Stimulated activated CD8-positive, alpha-beta memory T cell treated with anti-CD3 and anti-CD28 coated beads, Interleukin-4, amount 100 ng/mL, for 48 hours (primary cell): ENCODE measurements at regions not wholly inside any gene's neighbourhood (a gene's known extent, or its start where the extent isn't known, plus 50 kb on each side); places are given as distances from the start of the nearest gene placed in this dataset.

ENCODE experiments used
- DNase-seq: peaks from one replicate; pipeline ENCODE4 v3.0.0-alpha.2; 2020

DNA sequence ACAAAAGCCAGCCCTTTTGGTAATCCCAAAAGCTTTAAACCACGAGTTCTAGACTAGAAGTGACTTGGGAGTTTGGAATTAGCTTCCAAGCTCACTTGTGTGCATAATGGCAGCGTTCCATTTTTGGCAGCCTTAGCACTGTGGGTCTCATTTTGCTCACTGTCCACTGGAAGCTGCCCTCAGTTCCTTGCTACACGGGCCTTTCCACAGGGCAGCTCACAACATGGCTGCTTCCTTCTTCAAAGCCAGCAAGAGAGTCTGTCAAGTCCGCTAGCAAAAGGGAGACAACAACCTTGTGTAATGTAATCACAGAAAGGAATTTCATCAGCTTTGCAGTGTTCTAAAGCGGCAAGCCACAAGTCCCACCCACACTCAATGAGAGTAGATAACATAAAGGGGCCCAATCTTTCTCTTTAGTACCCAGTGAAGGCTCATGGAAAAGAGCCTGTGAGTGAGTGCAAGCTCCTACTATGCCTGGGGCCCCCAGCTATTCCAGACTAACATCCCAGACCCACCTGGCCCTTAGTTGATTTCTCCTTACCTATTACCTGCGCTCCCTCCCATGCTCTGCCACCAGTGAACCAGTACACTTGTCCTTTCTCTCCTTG lies 168.5 kb upstream of the FOXN2 start:
- no peak for DNase-seq

DNA sequence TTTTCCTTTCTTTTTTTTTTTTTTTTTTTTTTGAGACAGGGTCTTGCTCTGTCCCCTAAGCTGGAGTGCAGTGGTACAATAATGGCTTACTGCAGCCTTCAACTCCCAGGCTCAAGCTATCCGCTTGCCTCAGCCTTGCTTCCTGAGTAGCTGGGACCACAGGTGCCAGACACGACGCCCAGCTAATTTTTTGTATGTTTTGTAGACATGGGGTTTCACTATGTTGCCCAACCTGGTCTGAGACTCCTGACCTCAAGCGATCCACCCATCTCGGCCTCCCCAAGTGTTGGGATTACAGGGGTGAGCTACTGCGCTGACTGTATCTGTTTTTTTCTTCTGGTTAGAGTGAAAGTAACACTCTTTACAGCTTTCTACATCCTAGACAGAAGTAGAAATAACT lies 167.9 kb upstream of the FOXN2 start:
- no peak for DNase-seq

DNA sequence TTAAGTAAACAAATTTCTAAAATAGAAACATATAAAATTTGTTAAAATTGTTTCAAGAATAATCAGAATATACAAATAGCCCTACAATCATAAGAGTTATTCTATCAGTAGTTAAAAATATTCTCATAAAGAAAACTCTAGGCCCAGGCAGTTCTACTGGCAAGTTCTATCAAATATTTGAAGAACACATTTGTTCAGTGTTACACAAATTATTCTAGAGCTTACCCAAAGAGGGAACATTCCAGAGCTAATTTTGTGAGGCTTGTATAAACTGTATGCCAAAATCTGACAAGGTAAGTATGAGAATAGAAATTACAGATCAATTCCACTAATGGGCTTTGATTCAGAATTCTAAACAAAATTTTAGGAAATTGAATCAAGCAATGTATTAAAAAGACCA lies 166.8 kb upstream of the FOXN2 start:
- no peak for DNase-seq

DNA sequence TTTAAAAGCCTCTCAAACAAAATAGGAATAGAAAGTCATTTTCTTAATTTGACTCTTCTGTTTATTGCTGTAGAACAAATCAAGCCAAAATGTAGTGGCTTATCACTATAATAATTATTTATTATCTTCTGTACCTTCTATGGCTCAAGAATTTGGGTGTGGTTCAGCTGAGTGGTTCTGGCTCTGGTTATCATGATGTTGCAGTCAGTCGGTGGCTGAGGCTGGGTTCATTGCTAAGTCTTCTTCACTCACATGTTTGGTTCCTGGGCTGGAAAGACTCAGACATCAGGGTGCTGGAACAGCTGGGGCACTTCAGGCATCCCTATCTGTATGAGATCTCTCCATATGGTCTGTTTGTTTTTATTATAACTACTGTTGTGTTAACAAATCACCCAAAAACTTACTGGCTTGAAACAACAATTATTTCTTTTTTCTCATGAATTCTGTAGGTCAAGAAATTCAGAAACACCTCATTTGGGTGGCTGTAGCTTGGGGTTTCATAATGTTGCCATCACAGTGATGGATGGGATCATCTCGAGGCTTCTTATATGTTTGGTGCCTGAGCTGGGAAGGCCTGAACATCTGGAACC lies 165.5 kb upstream of the FOXN2 start:
- no peak for DNase-seq

DNA sequence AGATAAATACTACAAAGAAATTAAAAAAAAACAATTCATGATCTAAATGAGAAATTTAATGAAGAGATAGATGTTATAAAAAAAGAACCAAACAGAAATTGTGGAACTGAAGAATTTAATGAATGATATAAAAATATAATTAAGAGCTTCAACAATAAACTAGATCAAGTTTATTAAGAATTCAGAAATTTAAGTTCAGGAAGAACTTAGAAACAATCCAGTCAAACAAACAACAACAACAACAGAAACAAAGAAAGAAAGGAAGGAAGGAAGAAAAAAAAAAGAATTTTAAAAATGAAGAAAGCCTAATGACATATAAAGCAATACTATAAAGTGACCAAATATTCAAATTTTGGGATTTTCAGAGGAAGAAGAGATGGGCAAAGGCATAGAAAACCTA lies 157.3 kb upstream of the FOXN2 start:
- DNase-seq = no peak

DNA sequence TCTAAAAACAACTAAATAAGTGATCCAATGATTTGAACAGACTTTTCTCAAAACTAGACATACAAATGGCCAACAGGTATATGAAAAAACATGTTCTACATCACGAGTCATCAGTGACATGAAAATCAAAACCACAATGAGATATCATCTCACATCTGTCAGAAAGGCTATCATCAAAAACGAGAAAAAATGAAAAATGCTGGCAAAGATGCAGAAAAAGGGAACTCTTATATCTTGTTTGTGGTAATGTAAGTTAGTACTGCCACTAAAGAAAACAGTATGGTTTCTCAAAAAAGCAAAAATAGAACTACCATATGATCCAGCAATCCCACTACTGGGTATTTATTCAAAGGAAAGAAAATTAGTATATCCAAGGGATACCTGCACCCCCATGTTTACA lies 152.9 kb upstream of the FOXN2 start:
- no peak for DNase-seq

DNA sequence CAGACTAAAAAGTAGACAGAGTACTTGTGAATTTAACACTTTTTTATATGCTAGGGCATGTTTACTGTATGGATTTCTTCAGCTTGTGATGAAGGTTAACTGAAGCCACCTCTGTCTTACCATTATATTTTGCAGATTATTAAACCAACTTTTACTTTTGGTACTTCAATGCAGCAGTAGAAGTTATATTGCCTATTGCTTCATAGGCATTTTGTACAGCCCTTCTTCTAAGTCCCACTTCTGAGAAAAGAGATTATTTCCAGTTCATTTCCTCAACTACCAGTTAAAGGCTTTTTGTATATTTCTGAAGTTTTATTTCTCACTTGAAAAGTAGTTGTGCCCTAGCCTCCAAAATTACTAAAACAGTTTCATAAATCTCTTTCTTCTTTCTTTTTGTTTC lies 151.7 kb upstream of the FOXN2 start:
- DNase-seq = no peak

DNA sequence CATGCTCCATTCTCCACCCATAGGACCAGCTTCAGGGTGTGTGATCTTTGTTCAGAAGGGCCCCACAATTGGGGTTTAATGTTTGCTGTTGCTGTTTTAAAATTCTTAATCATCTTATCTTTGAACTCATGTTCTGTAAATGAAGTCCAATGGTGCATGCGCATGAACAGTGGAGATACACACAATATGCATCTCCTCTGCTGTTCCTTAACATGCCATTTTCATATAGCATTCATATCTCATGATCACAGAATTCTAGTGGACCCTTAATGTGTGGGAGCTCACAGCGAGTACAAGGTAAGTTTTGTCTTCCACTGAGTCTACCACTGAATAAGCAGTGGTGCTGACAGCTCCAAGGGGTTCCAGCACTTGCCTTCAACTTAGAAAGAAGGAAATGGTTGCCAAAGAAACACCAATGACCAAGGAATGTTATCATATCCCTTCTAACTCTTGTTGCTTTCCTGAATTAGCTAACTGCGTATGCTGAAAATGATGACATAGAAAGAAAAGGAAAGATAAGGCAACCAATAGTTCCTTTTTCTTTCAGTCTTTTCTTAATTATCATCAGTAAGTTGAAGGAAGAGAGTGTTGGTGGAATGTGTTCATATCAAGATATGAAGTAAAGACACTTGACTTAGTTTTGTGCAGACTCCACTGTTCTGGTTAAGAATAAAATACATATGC lies 149.3 kb upstream of the FOXN2 start:
- no peak for DNase-seq

DNA sequence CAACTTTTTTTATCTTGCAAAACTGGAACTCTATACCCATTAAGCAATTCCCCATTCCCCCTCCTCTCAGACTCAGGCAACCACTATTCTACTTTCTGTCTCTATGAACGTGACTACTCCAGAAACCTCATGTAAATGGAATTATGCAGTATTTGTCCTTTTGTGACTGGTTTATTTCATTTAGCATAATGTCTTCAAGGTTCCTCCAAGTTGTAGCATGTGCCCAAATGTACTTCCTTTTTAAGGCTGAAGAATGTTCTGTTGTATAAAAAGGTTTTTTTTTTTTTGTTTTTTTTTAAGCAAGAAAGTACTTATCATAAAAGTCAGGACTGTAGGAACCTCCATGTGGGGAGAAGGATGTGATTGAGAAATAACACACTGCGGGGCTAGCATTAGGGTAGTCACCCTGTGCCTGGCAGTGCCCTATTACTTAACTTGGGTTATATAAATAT lies 145.3 kb upstream of the FOXN2 start:
- no peak for DNase-seq

DNA sequence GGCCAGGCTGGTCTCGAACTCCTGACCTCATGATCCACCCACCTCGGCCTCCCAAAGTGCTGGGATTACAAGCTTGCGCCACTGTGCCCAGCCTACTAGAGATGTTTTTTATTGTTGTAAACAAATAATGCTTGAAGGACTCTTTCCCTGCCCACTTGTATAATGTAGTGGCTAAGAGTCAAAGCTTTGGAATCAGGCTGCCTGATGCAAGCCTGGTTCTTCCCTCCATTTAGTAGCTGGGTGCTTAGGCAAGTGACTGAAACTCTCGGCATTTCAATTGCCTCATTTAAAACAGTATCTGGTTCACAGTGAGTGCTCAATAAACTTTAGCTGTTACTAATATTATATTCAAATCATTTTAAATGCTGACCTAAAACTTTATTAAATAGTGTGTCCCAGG lies 144.2 kb upstream of the FOXN2 start:
- no peak for DNase-seq

DNA sequence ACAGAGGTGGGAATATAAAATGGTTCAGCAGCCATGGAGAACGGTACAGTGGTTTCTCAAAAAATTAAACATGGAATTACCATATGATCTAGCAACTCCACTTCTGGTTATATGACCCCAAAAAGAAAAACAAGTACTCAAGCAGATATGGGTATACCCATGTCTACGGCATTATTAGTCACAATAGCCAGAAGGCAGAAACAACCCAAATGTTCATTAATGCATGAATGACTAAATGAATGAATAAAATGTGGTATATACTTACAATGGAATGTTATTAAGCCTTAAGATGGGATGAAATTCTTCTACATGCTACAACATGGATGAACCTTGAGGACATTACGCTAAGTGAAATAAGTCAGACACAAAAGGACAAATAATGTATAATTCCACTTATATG lies 141.3 kb upstream of the FOXN2 start:
- DNase-seq = no peak

DNA sequence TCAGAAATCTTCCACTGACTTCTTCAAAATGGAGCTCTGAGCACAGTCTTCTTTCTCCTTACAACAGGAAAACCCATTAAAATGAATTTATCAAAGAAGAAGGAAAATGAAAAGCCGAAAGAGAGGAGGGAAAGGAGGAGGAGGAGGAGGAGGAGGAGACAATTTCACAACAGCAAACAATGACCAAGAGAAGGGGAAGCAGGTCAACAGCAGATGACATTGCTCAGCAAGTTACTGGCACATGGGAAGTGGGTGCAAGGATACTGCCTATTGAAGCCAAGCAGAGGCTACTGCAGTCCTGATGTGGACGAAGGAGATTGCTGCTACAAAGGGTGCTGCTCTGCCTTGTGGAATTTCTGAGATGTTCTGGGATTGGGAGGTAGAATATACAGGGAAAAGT lies 140.0 kb upstream of the FOXN2 start:
- DNase-seq = no peak

DNA sequence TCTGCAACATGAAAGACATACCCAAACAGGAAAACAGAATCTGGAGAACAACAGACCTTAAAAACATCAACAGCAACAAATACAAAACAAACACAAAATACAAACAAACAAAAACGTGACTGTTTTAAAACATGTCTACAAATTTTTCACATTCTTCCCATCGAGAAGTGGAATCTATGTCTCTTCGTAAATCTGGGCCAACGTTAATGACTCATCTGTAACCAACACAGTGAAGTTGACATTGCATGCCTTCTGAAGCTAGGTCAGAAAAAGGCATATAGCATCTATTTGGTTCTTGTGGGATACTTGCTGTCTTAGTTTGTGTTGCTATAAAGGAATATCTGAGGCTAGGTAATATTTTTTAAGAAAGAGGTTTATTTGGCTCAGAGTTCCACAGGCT lies 139.2 kb upstream of the FOXN2 start:
- DNase-seq = no peak

DNA sequence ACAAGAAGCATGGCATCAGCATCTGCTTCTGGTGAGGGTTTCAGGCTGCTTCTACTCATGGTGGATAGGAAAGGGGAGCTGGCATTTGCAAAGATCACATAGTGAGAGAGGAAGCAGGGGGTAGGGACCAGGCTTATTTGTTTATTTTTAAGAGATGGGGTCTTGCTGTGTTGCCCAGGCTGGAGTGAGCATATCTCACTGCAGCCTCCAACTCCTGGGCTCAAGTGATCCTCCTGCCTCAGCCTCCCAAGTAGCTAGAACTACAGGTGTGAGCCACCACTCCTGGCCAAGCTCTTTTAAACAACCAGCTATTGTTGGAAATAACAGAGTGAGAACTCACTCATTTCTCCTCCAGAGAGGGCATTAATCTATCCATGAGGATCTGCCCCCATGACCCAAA lies 138.8 kb upstream of the FOXN2 start:
- no peak for DNase-seq

DNA sequence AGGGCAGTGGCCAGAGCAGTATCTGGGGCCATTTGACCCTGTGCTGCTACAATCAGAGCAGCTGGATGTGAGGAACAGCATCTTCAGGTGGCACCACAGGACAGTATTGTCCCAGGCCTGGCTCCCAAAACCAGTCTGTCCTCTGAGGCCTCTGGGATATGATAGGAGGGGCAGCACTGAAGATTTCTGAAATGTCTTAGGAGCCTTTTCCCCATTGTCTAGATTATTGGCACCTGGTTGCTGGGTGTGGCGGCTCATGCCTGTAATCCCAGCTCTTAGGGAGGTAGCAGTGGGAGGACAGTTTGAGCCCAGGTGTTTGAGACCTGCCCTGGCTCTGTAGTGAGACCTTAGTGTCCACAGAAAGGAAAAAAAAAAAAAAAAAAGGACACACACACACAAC lies 137.6 kb upstream of the FOXN2 start:
- no peak for DNase-seq

DNA sequence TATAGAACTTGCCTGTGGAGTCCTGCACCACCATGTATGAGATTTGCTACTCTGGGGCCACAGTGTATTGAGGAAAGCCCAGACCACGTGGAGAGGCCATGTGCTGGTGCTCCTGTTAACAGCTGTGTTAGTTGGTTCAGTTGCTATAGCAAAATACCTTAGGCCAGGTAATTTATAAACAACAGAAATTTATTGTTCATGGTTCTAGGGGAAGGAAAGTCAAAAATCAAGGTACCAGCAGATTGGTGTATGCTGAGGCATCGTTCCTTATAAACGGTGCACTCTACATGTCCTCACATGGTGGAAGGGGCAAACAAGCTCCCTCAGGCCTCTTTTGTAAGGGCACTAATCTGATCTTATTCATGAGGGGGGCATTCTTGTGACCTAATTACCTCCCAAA lies 135.9 kb upstream of the FOXN2 start:
- DNase-seq = no peak

DNA sequence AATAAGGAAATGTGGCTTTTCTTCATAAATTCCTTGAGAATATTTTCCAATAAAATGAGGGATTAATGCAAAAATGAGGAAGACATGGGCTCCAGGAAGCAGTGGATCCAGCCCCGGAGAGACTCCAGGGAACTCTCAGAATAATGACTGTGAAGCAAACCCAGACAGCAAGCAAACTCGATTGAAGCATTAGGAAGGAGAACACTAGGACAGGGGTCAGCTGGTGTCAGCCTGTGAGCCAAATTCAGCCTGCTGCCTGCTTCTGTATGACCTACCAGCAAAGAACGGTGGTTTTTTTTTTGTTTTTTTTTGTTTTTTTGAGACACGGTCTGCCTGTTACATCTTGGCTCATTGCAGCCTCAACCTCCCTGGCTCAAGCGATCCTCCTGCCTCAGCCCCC lies 133.9 kb upstream of the FOXN2 start:
- DNase-seq = no peak

DNA sequence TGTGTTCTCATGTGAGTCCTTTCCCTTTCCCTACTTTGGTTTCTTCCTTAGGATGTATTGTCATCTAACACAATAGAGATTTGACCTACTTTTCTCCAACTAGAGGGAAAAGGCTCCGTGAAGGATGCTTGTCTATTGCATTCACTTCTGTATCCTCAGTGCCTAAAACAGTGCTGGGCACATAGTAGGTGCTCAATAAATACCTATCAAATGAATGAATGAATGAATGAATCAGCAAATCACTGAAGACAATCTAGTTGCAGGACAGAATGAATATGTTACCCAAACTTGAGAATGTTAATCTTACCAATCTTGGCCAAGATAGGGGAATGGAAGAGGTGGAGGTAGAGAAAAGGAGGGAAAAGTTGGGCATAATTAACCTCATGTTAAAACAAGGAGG lies 131.2 kb upstream of the FOXN2 start:
- DNase-seq = no peak

DNA sequence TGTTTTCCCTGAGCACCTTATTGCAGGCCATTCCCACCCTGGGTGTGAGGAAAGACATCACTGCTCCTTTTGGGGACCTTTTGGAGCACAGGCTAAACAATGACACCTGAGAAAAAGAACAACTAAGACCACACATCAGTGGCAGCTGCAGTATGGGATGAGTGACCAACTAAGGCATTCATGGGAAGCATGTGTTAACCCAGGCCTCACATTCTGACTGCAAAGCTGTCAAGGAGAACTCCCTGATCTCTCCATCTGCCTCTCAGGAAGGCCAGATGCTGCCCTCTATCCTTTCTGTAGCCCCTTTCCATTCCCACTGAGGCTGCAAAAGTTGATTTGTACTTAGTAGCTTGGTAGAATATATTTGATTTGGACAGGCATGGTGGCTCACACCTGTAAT lies 130.5 kb upstream of the FOXN2 start:
- DNase-seq = no peak

DNA sequence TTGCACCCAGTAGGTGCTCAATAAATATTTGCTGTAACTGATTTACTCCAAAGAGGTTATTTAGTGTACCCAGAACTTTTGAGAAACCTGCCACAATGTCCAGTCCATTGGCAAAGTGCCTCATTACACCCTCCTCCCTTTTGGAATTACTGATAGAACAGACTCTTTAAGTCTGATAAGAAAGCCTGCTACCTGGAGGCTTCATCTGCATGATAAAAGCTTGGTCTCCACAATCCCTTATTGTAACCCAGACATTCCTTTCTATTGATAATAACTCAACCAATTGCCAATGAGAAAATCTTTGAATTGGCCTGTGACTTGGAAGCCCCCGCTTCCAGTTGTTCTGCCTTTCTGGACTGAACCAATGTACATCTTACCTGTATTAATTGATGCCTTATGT lies 127.0 kb upstream of the FOXN2 start:
- no peak for DNase-seq

DNA sequence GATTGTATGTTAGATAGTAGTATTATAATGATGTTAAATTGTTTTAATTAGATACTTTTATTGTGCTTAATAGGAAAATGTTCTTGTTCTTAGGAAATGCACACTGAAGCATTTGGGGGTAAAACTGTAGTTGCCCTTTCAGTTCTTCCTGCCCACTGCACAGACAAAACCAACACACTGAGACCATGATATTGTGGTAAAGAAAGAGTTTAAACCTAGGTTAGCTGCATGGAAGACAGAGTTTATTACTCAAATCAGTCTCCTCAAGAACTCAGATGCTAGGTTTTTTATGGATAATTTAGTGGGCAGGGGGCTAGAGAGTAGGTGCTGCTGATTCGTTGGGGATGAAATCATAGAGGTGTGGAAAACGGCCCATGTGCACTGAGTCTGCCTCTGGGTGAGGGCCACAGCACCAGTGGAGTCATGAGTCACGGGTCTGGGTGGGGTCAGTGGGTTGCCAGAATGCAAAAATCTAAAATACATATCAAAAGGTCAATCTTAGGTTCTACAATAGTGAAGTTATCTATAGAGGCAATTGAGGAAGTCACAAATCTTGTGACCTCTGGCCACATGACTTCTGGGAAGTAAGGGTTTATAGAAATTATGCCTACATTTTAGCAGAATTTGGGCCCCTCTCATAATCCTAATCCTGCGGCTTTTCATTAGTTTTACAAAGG lies 124.8 kb upstream of the FOXN2 start:
- no peak for DNase-seq

DNA sequence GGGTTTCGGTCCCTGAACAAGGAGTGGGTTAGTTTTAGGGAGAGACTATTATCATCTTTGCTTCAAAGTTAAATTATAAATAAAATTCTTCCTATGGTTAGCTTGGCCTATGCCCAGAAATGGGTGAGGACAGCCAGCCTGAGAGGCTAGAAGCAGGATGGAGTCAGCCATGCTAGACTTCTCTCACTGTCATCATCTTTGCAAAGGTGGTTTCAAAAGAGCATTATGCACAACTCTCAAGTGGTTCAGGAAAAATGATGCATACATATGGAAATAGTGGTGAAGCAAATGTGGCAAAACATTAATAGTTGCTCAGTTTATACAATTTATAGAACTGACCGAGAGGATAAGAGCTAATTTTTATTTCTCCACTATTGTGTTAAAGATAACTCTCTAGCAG lies 124.3 kb upstream of the FOXN2 start:
- no peak for DNase-seq

DNA sequence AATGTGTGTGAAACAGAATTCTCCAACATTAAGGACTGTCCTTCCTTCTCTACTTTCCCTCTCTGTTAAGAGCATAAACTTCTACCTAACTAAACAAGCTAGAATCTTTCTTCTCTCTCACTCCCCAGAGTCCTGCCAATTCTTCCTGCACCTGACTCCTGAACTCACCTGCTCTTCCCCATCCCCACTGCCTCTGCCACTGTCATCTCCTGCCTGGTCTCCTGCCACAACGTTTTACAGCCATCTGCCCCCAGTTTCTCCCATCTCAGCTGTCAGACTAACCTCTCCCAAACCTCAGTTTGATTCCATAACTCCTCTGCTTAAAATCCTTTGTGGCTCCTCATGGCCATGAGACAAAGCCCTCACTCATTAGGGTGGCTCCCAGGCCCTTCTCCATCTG lies 119.8 kb upstream of the FOXN2 start:
- no peak for DNase-seq

DNA sequence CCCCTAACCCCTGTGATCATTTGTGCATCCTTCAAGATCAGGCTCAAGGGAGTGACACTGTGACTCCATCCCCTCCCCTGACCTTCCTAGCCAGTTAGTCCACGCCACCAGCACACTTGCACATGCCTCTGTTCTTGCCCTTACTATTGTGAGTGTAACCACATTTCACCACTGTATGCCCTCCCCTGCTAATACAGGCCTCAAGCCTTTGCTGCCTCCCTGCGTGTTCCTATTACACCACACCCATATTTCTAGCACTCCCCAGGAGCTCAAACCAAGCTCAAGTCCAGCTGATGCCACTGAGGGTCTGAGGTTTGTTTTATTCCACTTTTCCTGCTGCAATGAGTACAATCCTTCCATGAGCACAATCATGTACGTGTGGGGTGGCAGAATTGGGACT lies 119.3 kb upstream of the FOXN2 start:
- DNase-seq = no peak
